Activated T-helper 1 cell treated with anti-CD3 and anti-CD28 coated beads, Interleukin-12 subunit alpha, Interleukin-12 subunit beta, Interleukin-2, Interleukin-4 antibody, amounts not matched to agents 30 ng/mL and 10 ng/mL and 1 ng/mL, durations not matched to agents 14 hours and 24 hours and 36 hours (primary cell): ENCODE measurements at regions not wholly inside any gene's neighbourhood (a gene's known extent, or its start where the extent isn't known, plus 50 kb on each side); places are given as distances from the start of the nearest gene placed in this dataset.

ENCODE experiments used
- DNase-seq: peaks from one replicate; pipeline ENCODE4 v3.0.0; 2021; ENCODE audit warnings: low spot score
- H3K27ac Mint-ChIP-seq: one replicate; pipeline ENCODE4 v1.8.0; 2021; ENCODE audit warnings: mild to moderate bottlenecking, mixed read lengths
- H3K27me3 Mint-ChIP-seq: one replicate; pipeline ENCODE4 v1.8.0; 2022; ENCODE audit warnings: mild to moderate bottlenecking, moderate library complexity, mixed read lengths; ENCODE audit not compliant: insufficient read depth
- H3K36me3 Mint-ChIP-seq: one replicate; pipeline ENCODE4 v1.8.0; 2021; ENCODE audit warnings: low read depth, mixed read lengths
- H3K4me1 Mint-ChIP-seq: one replicate; pipeline ENCODE4 v1.8.0; 2021; ENCODE audit warnings: low read depth, mixed read lengths
- H3K4me3 Mint-ChIP-seq: one replicate; pipeline ENCODE4 v1.8.0; 2021; ENCODE audit warnings: mild to moderate bottlenecking, moderate library complexity, mixed read lengths
- H3K9me3 Mint-ChIP-seq: one replicate; pipeline ENCODE4 v1.8.0; 2021; ENCODE audit warnings: mixed read lengths
- intact Hi-C: fragments of 100-400 bp; cut with micrococcal nuclease; formaldehyde crosslinking; loops from one replicate; pipeline ENCODE4 v1.15.1; 2024

DNA sequence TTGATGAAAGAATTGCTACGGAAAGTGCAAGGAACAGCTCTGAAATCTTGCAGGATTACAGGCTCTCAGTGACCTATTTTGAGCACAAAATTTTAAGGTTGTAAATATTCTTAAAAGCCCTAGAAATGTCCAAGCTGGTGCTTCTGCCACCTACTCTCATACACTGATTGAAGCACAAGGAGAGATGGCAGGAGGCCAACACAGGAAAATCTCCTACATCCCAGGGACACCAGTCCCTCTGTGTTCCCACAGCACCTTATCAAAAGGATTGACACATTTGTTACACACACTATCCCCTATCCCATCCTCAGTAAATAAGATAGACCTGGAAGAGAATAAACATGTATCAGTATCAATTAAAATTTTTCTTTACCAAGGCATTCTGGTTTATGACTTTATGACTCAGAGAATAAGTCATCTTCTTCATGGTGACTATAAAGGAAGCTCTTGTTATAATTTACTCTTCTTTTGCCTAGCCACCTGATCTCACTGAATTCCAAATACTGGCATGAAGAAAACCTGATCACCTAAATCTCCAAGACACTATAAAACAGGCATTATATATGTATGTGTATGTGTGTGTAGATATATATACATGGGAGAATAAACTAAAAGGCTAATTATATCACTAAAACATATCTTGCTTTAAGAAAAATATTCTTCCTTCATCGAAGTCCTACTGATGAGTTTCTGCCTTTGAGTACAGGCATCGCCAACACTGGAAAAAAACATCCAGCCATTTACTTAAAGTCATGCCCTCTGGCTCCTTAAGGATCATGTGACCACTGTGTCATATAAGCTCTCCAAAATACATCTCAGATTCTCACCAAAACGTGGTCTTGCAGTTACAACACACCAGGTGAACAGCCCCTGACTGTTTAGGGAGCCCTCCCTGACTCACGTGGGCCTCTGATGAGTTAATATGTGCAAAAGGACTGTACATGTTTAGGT is 208.1 kb upstream of the NR2F2 start:
- H3K27ac Mint-ChIP-seq: no peak overlapping the region
- no peaks in the 10 kb centered on the region for H3K36me3 Mint-ChIP-seq
- H3K4me3 Mint-ChIP-seq: no peak overlapping the region
- H3K4me1 Mint-ChIP-seq: no peaks in the 10 kb centered on the region
- intact Hi-C loops: no loop called here
- H3K9me3 Mint-ChIP-seq: no peaks in the 10 kb centered on the region
- no peaks in the 10 kb centered on the region for H3K27me3 Mint-ChIP-seq
- DNase-seq: no peak

DNA sequence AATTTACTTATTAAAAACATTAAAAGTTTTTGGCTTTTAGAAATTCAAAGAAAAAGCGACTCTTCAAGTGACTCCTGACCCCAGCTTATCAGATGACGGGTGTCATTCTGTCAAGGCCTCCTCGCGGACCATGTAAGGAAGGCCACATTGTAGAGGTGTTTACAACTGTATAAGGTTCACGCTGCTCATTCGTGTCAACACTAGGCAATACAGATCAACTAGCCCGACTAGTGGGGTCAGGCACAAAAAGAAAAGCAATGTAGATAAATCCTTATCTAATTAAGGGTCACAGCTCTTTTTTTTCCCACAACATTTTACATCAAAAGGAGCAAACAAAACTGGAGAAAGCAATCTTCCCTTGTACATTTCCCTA is 207.5 kb upstream of the NR2F2 start:
- H3K9me3 Mint-ChIP-seq: no peaks in the 10 kb centered on the region

DNA sequence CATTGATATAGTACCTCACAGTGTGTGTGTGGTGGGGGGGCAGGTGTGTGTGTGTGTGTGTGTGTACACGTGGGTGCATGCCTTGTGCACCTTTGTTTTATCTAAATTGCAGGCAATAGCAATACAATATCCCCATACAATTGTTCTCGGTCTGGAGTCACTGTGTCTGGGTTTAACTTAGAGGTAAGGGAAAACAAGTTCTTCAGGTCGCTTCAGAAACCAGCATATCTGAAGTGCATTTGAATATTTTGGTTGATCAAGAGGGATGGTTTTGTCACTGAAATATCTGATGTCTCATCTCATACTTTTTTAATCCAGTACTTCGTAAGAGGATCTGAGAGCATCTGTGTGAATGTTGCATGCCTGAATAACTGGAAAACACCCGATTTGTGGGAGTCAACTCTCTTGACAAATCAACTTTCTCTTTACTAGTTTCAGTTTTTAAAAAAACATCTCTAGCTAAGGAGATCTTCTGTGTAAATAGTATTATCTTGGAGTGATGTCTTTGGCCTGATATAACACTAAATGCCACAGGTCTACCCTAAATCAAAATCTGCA is 206.8 kb upstream of the NR2F2 start:
- no peak for DNase-seq
- no peak overlapping the region for H3K27ac Mint-ChIP-seq
- H3K4me3 Mint-ChIP-seq: no peak overlapping the region
- H3K27me3 Mint-ChIP-seq: no peaks in the 10 kb centered on the region
- intact Hi-C loops: no loop called here
- no peaks in the 10 kb centered on the region for H3K36me3 Mint-ChIP-seq
- no peaks in the 10 kb centered on the region for H3K4me1 Mint-ChIP-seq
- no peaks in the 10 kb centered on the region for H3K9me3 Mint-ChIP-seq

More for the DNA sequence above, 207.5 kb upstream of the NR2F2 start:
- intact Hi-C loops: no loop called here
- H3K27me3 Mint-ChIP-seq: no peaks in the 10 kb centered on the region
- H3K27ac Mint-ChIP-seq: no peak overlapping the region
- H3K36me3 Mint-ChIP-seq: no peaks in the 10 kb centered on the region
- DNase-seq: no peak
- H3K4me3 Mint-ChIP-seq: no peak overlapping the region
- H3K4me1 Mint-ChIP-seq: no peaks in the 10 kb centered on the region

DNA sequence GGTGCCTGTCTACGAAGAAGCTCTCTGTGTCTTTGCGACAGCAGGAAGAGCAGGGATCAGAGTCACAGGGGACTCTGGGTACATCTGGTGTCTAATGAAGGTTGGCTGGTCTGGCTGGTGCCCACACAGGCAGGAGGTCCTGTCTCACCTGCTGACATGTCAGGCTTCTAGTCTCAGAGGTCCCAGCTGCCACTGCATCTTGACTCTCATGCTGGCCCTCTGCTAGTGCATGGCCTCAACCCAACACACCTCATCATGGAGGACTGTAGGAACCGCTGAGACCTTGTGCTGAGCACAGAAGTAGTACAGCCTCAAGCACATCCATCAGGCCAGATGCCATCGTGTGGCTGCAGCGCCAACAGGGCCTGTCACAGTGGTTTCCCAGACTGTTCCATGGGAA is 206.1 kb upstream of the NR2F2 start:
- no peak for DNase-seq
- intact Hi-C loops: no loop called here
- Mint-ChIP-seq H3K4me1 (no peaks in the 10 kb centered on the region), H3K27me3 (no peaks in the 10 kb centered on the region), H3K9me3 (no peaks in the 10 kb centered on the region), H3K4me3 (no peak overlapping the region), H3K36me3 (no peaks in the 10 kb centered on the region), H3K27ac (no peak overlapping the region)

DNA sequence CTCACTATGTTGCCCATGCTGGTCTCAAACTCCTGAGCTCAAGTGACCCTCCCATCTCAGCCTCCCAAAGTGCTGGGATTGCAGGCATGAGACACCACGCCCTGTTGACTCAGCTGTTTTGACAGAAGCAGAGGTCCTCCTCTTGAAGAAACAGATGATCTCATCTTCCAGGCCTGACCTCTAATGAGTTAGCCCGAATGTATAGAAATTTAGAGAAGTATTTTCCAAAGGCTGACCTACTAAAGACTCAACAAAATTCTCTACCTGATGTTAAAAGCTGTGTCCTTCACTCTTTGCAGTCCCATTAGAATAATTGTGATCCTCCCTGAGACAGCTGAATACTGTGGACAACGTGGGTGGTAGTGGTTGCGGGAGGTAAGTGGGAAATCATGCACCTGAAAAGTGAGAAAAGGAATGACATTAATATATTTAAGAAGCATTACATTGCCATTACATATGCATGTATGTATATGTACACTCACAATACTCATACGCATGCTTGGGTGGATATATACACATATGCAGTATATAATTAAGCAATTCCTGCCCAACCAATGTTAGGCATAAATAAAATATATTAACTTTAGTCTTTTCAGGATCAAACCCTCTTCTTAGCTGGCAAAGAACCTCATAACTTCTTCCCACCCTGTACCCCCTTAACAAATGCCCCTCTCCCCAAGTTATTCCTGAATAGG is 204.6 kb upstream of the NR2F2 start:
- no peak for DNase-seq
- no peaks in the 10 kb centered on the region for H3K4me1 Mint-ChIP-seq
- H3K4me3 Mint-ChIP-seq: no peak overlapping the region
- H3K27ac Mint-ChIP-seq: no peak overlapping the region
- H3K9me3 Mint-ChIP-seq: no peaks in the 10 kb centered on the region
- H3K36me3 Mint-ChIP-seq: no peaks in the 10 kb centered on the region
- intact Hi-C loops: no loop called here
- H3K27me3 Mint-ChIP-seq: peaks cover 2% of the 10 kb centered on the region

DNA sequence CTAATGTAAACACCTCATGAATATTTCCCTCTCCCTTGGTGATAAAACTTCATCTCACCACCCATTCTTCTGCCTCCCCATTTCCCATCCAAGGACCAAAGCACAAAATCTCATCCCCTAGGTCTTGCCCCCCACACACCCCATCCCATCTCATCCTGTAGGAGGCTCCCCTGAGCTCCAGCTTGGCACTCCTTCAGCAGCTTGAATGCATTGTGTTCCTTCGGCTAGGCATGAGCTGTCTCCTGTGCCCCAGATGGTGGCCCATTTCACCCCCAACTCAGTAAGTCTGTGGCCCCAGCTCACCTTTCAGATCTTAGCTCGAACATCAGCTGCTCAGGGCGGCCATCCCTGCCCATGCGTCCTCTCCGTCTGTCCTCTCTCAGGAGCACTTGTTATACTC is 203.6 kb upstream of the NR2F2 start:
- no peak for DNase-seq

DNA sequence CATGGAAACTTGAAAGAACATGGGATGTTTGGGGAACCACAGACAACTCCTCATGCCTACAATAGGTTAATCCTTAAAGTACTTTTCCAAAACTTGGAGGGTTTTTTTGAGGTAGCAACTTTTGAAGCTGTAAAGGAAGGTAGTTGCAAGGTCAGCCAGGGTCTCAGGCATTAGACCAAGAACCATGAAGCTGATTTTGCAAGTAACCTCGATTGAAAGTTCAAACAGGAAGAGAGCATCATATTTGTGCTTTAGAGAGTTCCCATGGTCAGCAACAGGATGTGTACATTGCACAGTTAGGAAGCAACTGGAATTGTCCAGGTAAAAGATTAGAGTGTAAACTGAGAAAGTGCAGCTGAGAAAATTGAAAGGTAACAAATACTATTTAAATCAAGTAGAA is 199.8 kb upstream of the NR2F2 start:
- intact Hi-C loops: no loop called here

More for the DNA sequence above, 203.6 kb upstream of the NR2F2 start:
- intact Hi-C loops: no loop called here
- peaks cover 2% of the 10 kb centered on the region for H3K27me3 Mint-ChIP-seq
- no peaks in the 10 kb centered on the region for H3K9me3 Mint-ChIP-seq
- H3K27ac Mint-ChIP-seq: no peak overlapping the region
- H3K4me1 Mint-ChIP-seq: no peaks in the 10 kb centered on the region
- H3K4me3 Mint-ChIP-seq: no peak overlapping the region
- no peaks in the 10 kb centered on the region for H3K36me3 Mint-ChIP-seq

DNA sequence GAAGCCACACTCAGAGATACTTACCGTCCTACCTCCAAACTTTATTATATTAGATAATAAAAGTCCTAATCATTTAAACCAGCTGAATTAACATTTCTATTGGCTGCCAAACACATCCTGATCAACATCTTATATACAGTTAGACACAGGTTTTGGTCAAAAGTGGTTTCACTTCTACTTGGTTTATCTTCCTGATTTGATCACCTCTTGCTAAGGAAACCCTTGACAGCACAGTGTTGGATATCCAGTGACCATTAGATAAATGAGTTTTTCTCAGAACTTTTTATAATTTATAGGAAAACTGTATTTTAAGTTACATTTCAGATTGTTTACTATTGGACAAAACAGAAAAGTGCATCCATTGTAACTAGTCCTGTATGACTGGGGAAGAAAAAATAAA is 198.4 kb upstream of the NR2F2 start:
- Mint-ChIP-seq H3K27me3 (peaks cover 2% of the 10 kb centered on the region), H3K4me3 (no peak overlapping the region), H3K9me3 (peaks cover 2% of the 10 kb centered on the region), H3K27ac (no peak overlapping the region), H3K4me1 (no peaks in the 10 kb centered on the region), H3K36me3 (no peaks in the 10 kb centered on the region)
- intact Hi-C loops: no loop called here
- DNase-seq: no peak

More for the DNA sequence above, 199.8 kb upstream of the NR2F2 start:
- Mint-ChIP-seq H3K4me3 (no peak overlapping the region), H3K9me3 (no peaks in the 10 kb centered on the region), H3K27ac (no peak overlapping the region), H3K4me1 (no peaks in the 10 kb centered on the region), H3K27me3 (peaks cover 2% of the 10 kb centered on the region), H3K36me3 (no peaks in the 10 kb centered on the region)
- no peak for DNase-seq

DNA sequence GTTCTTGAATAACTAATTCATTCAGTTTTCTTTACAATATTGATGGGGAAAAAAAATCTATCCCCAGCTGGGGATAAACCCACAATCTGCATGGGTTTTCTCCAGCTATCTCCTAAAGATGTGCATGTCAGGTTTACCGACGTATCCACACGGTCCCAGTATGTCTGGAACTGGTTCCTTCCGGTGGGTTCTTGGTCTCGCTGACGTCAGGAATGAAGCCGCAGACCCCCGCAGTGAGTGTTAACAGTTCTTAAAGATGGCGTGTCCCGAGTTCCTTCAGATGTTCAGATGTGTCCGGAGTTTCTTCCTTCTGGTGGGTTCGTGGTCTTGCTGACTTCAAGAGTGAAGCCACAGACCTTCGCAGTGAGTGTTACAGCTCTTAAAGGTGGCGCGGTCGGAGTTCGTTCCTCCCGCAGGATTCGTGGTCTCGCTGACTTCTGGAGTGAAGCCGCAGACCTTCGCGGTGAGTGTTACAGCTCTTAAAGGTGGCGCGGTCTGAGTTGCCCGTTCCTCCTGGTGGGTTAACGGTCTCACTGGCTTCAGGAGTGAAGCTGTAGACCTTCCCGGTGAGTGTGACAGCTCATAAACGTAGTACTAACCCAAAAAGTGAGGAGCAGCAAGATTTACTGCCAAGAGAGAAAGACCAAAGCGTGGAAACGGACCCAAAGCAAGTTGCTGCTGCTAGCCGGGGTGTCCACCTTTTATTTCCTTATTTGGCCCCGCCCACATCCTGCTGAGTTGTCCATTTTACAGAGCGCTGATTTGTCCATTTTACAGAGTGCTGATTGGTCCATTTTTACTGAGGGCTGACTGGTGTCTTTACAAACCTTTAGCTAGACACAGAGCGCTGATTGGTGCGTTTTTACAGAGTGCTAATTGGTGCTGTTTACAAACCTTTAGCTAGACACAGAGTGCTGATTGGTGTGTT is 195.1 kb upstream of the NR2F2 start:
- DNase-seq: no peak
- intact Hi-C loops: no loop called here
- no peak overlapping the region for H3K27ac Mint-ChIP-seq
- H3K4me1 Mint-ChIP-seq: no peaks in the 10 kb centered on the region
- no peaks in the 10 kb centered on the region for H3K36me3 Mint-ChIP-seq
- peaks cover 2% of the 10 kb centered on the region for H3K27me3 Mint-ChIP-seq
- H3K4me3 Mint-ChIP-seq: no peak overlapping the region
- peaks cover 7% of the 10 kb centered on the region for H3K9me3 Mint-ChIP-seq

DNA sequence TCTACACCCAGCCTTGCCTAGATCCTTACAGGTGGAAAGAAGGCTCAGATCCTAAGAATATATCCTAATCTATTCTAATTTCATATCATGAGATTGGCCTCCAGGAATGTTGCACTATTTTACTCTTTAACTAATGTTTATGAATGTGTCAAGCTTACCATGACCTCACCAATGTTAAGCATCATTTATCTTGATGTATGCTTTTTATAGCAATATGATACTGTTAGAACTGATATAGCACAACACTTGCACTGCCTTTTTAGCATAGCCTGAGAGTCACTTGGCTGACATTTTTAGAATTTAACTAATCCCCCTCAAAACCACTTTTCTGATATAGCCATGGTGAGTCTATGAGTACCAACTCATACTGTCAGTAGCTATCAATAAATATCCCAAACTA is 191.5 kb upstream of the NR2F2 start:
- no peaks in the 10 kb centered on the region for H3K36me3 Mint-ChIP-seq
- H3K4me3 Mint-ChIP-seq: no peak overlapping the region
- intact Hi-C loops: no loop called here
- no peaks in the 10 kb centered on the region for H3K4me1 Mint-ChIP-seq
- no peaks in the 10 kb centered on the region for H3K27me3 Mint-ChIP-seq
- peaks cover 7% of the 10 kb centered on the region for H3K9me3 Mint-ChIP-seq
- H3K27ac Mint-ChIP-seq: no peak overlapping the region
- no peak for DNase-seq

DNA sequence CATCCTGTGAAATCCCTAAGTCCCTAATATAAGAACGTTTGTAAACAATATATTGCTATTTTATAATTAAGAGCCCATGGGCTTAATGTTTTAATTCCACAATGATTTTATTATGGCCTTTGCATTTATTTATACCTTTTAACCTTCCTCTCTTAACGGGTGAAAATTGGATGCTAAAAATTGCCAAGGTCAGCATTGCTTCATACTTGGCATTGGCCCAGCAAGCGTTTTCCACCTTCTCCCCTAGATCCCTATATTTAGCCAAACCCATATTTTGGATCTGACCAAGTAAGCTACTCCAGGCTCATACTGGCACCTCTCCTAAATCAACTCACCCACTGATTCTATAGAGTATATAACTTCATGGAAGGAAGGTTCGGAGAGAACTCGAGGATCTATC is 188.0 kb upstream of the NR2F2 start:
- H3K36me3 Mint-ChIP-seq: no peaks in the 10 kb centered on the region

DNA sequence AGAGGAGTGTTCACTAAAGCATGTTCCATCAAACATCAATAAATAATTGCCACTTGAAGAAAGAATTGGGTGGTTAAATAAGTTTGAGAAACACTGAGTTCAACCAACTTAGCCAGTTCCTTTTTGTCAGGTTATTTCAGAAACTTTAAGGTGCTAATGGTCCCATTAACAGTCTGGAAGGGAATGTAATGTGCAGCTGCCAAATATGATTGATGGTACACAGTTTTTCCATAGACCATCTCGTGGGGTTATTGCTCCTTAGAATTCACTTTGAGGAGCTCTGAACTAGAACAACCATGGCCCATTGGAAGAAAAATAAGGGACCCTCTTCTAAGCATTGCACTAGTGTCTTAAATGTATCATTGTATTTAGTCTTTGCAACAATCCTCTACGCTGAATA is 185.8 kb upstream of the NR2F2 start:
- no peak for DNase-seq
- no peak overlapping the region for H3K27ac Mint-ChIP-seq
- intact Hi-C loops: no loop called here
- no peaks in the 10 kb centered on the region for H3K36me3 Mint-ChIP-seq
- no peak overlapping the region for H3K4me3 Mint-ChIP-seq
- no peaks in the 10 kb centered on the region for H3K9me3 Mint-ChIP-seq
- H3K4me1 Mint-ChIP-seq: no peaks in the 10 kb centered on the region
- no peaks in the 10 kb centered on the region for H3K27me3 Mint-ChIP-seq

More for the DNA sequence above, 188.0 kb upstream of the NR2F2 start:
- Mint-ChIP-seq H3K4me3 (no peak overlapping the region), H3K9me3 (peaks cover under 1% of the 10 kb centered on the region), H3K4me1 (no peaks in the 10 kb centered on the region), H3K27ac (no peak overlapping the region), H3K27me3 (no peaks in the 10 kb centered on the region)
- DNase-seq: no peak
- intact Hi-C loops: no loop called here
